Suprapubic skin (tissue), 3 donors: ENCODE measurements at regions not wholly inside any gene's neighbourhood (a gene's known extent, or its start where the extent isn't known, plus 50 kb on each side); places are given as distances from the start of the nearest gene placed in this dataset.

ENCODE experiments used
- CTCF ChIP-seq, 2 donors: fragments of 200-600 bp in 1 of 2; fragments of 450-650 bp in 1 of 2; sonication (generic) in 1 of 2; IDR thresholded peaks; one replicate each; pipeline ENCODE4 v1.5.1; 2016 to 2019; ENCODE audit warnings: antibody characterized with exemption in 2 of 2, mild to moderate bottlenecking in 1 of 2, moderate library complexity in 1 of 2
- EP300 ChIP-seq: sonication (generic); formaldehyde crosslinking; IDR thresholded peaks from one replicate; pipeline ENCODE4 v1.6.1; 2017; ENCODE audit warnings: antibody characterized with exemption

GRCh38 chr6:62492192-62492822, 206.3 kb upstream of the KHDRBS2 start:
- TF ChIP-seq CTCF (IDR thresholded peaks at IDR 0.05): no peak
- no peak for TF ChIP-seq EP300
